OCI-LY7 (cell line): ENCODE measurements at regions not wholly inside any gene's neighbourhood (a gene's known extent, or its start where the extent isn't known, plus 50 kb on each side); places are given as distances from the start of the nearest gene placed in this dataset.

Source experiments
- BruUV-seq: library from RNA; stranded (reverse); fragments of 400-500 nt; replicated peaks from 2 replicates; lab custom pipeline; 2021; lab: Mats Ljungman, UMichigan
- CTCF ChIA-PET: fragments of 300-600 bp; sonication (Branson Sonifier 250); formaldehyde crosslinking; loops from one replicate; lab custom pipeline; 2022; ENCODE audit warnings: antibody characterized with exemption; ENCODE audit not compliant: unreplicated experiment; lab: Charles Lee
- POLR2A ChIA-PET: fragments of 300-600 bp; sonication (Branson Sonifier 250); formaldehyde crosslinking; loops from one replicate; lab custom pipeline; 2022; ENCODE audit warnings: antibody characterized with exemption; lab: Charles Lee
- DNase-seq: peaks from one replicate; pipeline ENCODE4 v3.0.0-alpha.2; 2015; ENCODE audit warnings: low spot score
- H2AFZ ChIP-seq: fragments of 200-600 bp; sonication (generic), shearing (Covaris generic); 2 replicates; pipeline ENCODE4 v1.6.1; 2014; ENCODE audit warnings: mild to moderate bottlenecking, antibody characterized with exemption, low read length, moderate library complexity
- H3K27ac ChIP-seq: fragments of 200-600 bp; sonication (generic); 2 replicates; pipeline ENCODE4 v1.5.1; 2014; ENCODE audit warnings: mixed run types, low read depth, mild to moderate bottlenecking, moderate library complexity, low read length, inconsistent platforms; ENCODE audit not compliant: poor library complexity, severe bottlenecking
- H3K36me3 ChIP-seq: fragments of 200-600 bp; sonication (generic); 2 replicates; pipeline ENCODE4 v1.6.1; 2014; ENCODE audit warnings: mild to moderate bottlenecking, antibody characterized with exemption, low read length, moderate library complexity, mixed read lengths; ENCODE audit not compliant: insufficient read depth
- H3K4me1 ChIP-seq: fragments of 200-600 bp; sonication (generic); 2 replicates; pipeline ENCODE4 v1.5.1; 2014; ENCODE audit warnings: mild to moderate bottlenecking, low read length; ENCODE audit not compliant: insufficient read depth, poor library complexity, severe bottlenecking
- H3K4me2 ChIP-seq: fragments of 200-600 bp; sonication (generic); 2 replicates; pipeline ENCODE4 v1.6.1; 2014; ENCODE audit warnings: mild to moderate bottlenecking, low read length
- H3K4me3 ChIP-seq: fragments of 200-600 bp; sonication (generic); 2 replicates; pipeline ENCODE4 v1.5.1; 2014; ENCODE audit warnings: mild to moderate bottlenecking, low read depth, low read length; ENCODE audit not compliant: poor library complexity, severe bottlenecking
- H3K79me2 ChIP-seq: fragments of 200-600 bp; sonication (generic); 2 replicates; pipeline ENCODE4 v1.6.1; 2016; ENCODE audit warnings: low read depth, mild to moderate bottlenecking, low read length, moderate library complexity, mixed read lengths; ENCODE audit not compliant: insufficient read depth
- H3K9me2 ChIP-seq: fragments of 200-600 bp; sonication (generic); 2 replicates; pipeline ENCODE4 v1.6.1; 2016; ENCODE audit warnings: mild to moderate bottlenecking, low read length, mixed read lengths; ENCODE audit not compliant: insufficient read depth
- H3K9me3 ChIP-seq: fragments of 200-600 bp; sonication (generic); 2 replicates; pipeline ENCODE4 v1.6.1; 2014; ENCODE audit warnings: mild to moderate bottlenecking, mixed run types, low read length, mixed read lengths
- H4K20me1 ChIP-seq: fragments of 200-600 bp; sonication (generic); 2 replicates; pipeline ENCODE4 v1.6.1; 2014; ENCODE audit warnings: mild to moderate bottlenecking, antibody characterized with exemption, low read length, moderate library complexity, mixed read lengths; ENCODE audit not compliant: insufficient read depth
- CTCF ChIP-seq: fragments of 200-600 bp; sonication (generic); conservative IDR thresholded peaks from 2 replicates; pipeline ENCODE4 v1.5.1; 2014; ENCODE audit warnings: mild to moderate bottlenecking, antibody characterized with exemption, low read length, moderate library complexity, mixed read lengths
- EZH2phosphoT487 ChIP-seq: fragments of 200-600 bp; sonication (generic); IDR thresholded peaks from 2 replicates; pipeline ENCODE4 v1.6.1; 2018; ENCODE audit warnings: low read depth, borderline replicate concordance, mild to moderate bottlenecking, mixed run types, antibody characterized with exemption, low read length, moderate library complexity, mixed read lengths
- intact Hi-C: fragments of 100-400 bp; cut with micrococcal nuclease; formaldehyde crosslinking; loops from one replicate; pipeline ENCODE4 v1.10.0; 2022; ENCODE audit not compliant: unreplicated experiment

DNA sequence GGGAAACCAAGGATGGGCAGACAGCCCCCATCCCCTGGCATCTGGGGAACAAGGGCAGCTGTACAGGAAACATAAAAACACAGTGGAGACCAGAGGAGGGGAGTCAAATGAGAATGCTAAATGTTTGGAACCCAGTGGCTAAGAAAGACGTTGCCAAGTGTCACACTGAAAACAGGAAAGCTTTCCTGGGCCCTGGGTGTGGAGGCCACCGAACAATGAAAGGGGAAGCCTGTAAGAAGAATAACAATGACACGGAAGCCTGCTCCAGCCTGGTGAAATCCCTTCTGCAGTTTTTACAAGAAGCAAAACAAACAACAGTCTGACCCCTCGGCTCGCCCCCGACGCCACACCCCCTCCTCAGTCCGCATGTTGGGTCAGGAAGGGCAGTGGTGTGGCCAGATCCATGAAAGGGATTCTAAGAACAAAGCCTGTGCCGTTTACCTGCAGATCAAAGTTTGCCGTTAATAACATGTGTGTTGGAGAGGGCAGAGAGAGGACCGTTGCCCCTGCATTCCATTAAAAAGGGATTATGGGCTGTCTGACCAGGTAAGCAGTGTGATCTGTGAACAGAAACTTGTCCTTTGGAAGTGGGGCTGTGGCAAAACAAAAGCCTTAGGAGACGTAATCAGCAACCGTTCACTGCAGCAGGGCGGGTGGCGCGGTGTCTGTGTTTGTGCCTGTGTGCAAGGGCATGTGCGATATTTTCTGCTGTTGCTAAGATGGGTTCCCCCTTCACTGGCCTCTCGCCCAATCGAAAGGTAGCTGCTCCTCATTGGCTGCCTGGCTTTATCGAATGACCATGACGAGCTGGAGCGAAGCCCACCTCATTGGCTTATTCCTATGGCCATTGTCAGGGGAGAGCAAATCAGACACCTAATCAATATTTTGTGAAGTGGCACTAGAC, 113.7 kb upstream of the BLID start:
- no peaks in the 10 kb centered on the region for H3K9me3 ChIP-seq
- H3K36me3 ChIP-seq, result no peaks in the 10 kb centered on the region
- TF ChIP-seq CTCF, result no peak
- TF ChIP-seq EZH2phosphoT487, result no peak
- H3K4me2 ChIP-seq, result no peak overlapping the region
- H3K79me2 ChIP-seq, result no peaks in the 10 kb centered on the region
- no TSS peak for BruUV-seq
- intact Hi-C loops, result no loop called here
- POLR2A ChIA-PET, result no interaction called here
- peaks cover 8% of the 10 kb centered on the region for H3K4me1 ChIP-seq
- no peaks in the 10 kb centered on the region for H3K9me2 ChIP-seq
- no peak overlapping the region for H2AFZ ChIP-seq
- no peak overlapping the region for H3K27ac ChIP-seq
- H3K4me3 ChIP-seq, result no peak overlapping the region
- no peak for DNase-seq
- H4K20me1 ChIP-seq, result no peaks in the 10 kb centered on the region
- CTCF ChIA-PET, result no interaction called here

- Histone ChIP-seq H2AFZ (no peak overlapping the region), H3K9me2 (no peaks in the 10 kb centered on the region), H4K20me1 (no peaks in the 10 kb centered on the region), H3K9me3 (no peaks in the 10 kb centered on the region), H3K79me2 (no peaks in the 10 kb centered on the region), H3K4me2 (no peak overlapping the region), H3K27ac (no peak overlapping the region), H3K36me3 (no peaks in the 10 kb centered on the region), H3K4me1 (peaks cover 4% of the 10 kb centered on the region), H3K4me3 (no peak overlapping the region)
- POLR2A ChIA-PET, result no interaction called here
- no peak for TF ChIP-seq CTCF
- TF ChIP-seq EZH2phosphoT487, result no peak
- intact Hi-C loops, result no loop called here
- BruUV-seq, result no TSS peak
- CTCF ChIA-PET, result no interaction called here
- DNase-seq, result no peak
Measured at GRCh38 chr11:122229078-122229477, 113.1 kb upstream of the BLID start.

GRCh38 chr11:122226810-122227379, 110.9 kb upstream of the BLID start:
- H3K79me2 ChIP-seq, result no peaks in the 10 kb centered on the region
- H3K4me3 ChIP-seq, result no peak overlapping the region
- POLR2A ChIA-PET, result no interaction called here
- no TSS peak for BruUV-seq
- CTCF ChIA-PET, result no interaction called here
- H2AFZ ChIP-seq, result no peak overlapping the region
- H3K4me2 ChIP-seq, result no peak overlapping the region
- intact Hi-C loops, result no loop called here
- no peaks in the 10 kb centered on the region for H3K9me2 ChIP-seq
- H3K27ac ChIP-seq, result no peak overlapping the region
- H3K9me3 ChIP-seq, result no peaks in the 10 kb centered on the region
- H4K20me1 ChIP-seq, result no peaks in the 10 kb centered on the region
- TF ChIP-seq EZH2phosphoT487 (no peak), CTCF (no peak)
- no peaks in the 10 kb centered on the region for H3K36me3 ChIP-seq
- no peak for DNase-seq
- no peaks in the 10 kb centered on the region for H3K4me1 ChIP-seq
